Stimulated activated memory B cell treated with anti-CD40 and anti-IgM and Interleukin-4, amounts not matched to agents 10 μg/mL and 1 μg/mL and 100 μg/mL, for 72 hours (primary cell): ENCODE measurements at regions not wholly inside any gene's neighbourhood (a gene's known extent, or its start where the extent isn't known, plus 50 kb on each side); places are given as distances from the start of the nearest gene placed in this dataset.
"Not testable (repeated sequence)": the region's sequence is repeated elsewhere in the genome, so short reads cannot be mapped to it uniquely, and the experiment has no call there.

Experiments used
- ATAC-seq: fragments of 150-1000 bp; cut with Tn5 transposase; 2 replicates; pipeline ENCODE4 v1.10.0; 2021
- H3K27ac Mint-ChIP-seq: one replicate; pipeline ENCODE4 v1.8.0; 2022; ENCODE audit warnings: mild to moderate bottlenecking, mixed read lengths
- H3K27me3 Mint-ChIP-seq: one replicate; pipeline ENCODE4 v1.8.0; 2022; ENCODE audit warnings: mixed read lengths
- H3K36me3 Mint-ChIP-seq: one replicate; pipeline ENCODE4 v1.8.0; 2022; ENCODE audit warnings: mixed read lengths
- H3K4me1 Mint-ChIP-seq: one replicate; pipeline ENCODE4 v1.8.0; 2022; ENCODE audit warnings: mixed read lengths
- H3K4me3 Mint-ChIP-seq: one replicate; pipeline ENCODE4 v1.8.0; 2022; ENCODE audit warnings: mild to moderate bottlenecking, moderate library complexity, mixed read lengths
- H3K9me3 Mint-ChIP-seq: one replicate; pipeline ENCODE4 v1.8.0; 2022; ENCODE audit warnings: mixed read lengths

- not testable (repeated sequence) for H3K4me1 Mint-ChIP-seq, H3K4me3 Mint-ChIP-seq
Observed at GRCh38 chr7:97234494-97234893, 117.0 kb downstream of the SDHAF3 start.

DNA sequence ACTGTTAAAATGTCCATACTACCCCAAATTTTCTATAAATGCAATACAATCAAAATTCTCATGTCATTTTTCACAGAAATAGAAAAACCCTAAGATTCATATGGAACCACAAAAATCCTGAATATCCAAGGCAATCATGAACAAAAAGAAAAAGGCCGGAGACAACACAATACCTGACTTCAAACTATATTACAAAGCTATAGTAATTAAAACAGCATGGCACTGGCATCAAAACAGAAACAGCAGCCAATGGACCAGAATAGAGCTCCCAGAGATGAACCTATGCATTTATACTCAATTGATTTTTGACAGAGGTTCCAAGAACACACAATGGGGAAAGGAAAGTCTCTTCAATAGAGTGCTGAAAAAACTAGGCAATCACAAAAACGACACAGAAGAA, 128.8 kb downstream of the SDHAF3 start:
- H3K4me3 Mint-ChIP-seq = no peak overlapping the region

More at GRCh38 chr7:97234494-97234893, 117.0 kb downstream of the SDHAF3 start:
- peaks cover 42% of the 10 kb centered on the region for H3K27me3 Mint-ChIP-seq
- not testable (repeated sequence) for H3K36me3 Mint-ChIP-seq, ATAC-seq, H3K27ac Mint-ChIP-seq
- H3K9me3 Mint-ChIP-seq = peaks cover 27% of the 10 kb centered on the region

DNA sequence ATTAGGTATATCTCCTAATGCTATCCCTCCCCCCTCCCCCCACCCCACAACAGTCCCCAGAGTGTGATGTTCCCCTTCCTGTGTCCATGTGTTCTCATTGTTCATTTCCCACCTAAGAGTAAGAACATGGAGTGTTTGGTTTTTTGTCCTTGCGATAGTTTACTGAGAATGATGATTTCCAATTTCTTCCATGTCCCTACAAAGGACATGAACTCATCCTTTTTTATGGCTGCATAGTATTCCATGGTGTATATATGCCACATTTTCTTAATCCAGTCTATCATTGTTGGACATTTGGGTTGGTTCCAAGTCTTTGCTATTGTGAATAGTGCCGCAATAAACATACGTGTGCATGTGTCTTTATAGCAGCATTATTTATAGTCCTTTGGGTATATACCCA, 140.7 kb downstream of the SDHAF3 start:
- not testable (repeated sequence) for H3K4me3 Mint-ChIP-seq, ATAC-seq

More for the DNA sequence above, 128.8 kb downstream of the SDHAF3 start:
- H3K9me3 Mint-ChIP-seq = peaks cover 10% of the 10 kb centered on the region
- no peaks in the 10 kb centered on the region for H3K4me1 Mint-ChIP-seq
- H3K27me3 Mint-ChIP-seq = no peaks in the 10 kb centered on the region
- ATAC-seq = no peak
- no peak overlapping the region for H3K27ac Mint-ChIP-seq
- no peaks in the 10 kb centered on the region for H3K36me3 Mint-ChIP-seq

DNA sequence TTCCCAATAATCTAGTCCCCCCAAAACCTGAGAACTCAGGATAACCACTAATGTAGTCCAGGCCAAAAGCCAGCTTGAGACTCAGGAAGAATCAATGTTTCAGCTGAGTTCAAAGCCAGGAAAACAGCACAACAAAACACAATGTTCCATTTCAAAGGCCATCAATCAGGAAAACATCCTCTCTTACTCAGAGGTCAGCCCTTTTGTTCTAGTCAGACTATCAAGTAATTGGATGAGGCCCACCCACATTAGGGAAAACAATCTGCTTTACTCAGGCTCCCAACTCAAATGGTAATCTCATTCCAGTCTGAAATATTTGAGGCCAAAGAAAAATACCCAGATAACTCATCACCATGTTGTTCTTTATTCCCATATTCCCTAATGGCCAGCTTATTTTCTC, 152.2 kb downstream of the SDHAF3 start:
- Mint-ChIP-seq H3K9me3 (peaks cover 3% of the 10 kb centered on the region), H3K4me3 (no peak overlapping the region), H3K27me3 (no peaks in the 10 kb centered on the region), H3K4me1 (peaks cover 7% of the 10 kb centered on the region), H3K27ac (no peak overlapping the region), H3K36me3 (no peaks in the 10 kb centered on the region)
- no peak for ATAC-seq

More for the DNA sequence above, 140.7 kb downstream of the SDHAF3 start:
- not testable (repeated sequence) for H3K27me3 Mint-ChIP-seq, H3K27ac Mint-ChIP-seq, H3K9me3 Mint-ChIP-seq, H3K36me3 Mint-ChIP-seq, H3K4me1 Mint-ChIP-seq

- H3K27me3 Mint-ChIP-seq = peaks cover 1% of the 10 kb centered on the region
- ATAC-seq = no peak
- H3K9me3 Mint-ChIP-seq = peaks cover 3% of the 10 kb centered on the region
- no peak overlapping the region for H3K4me3 Mint-ChIP-seq
- peaks cover 7% of the 10 kb centered on the region for H3K4me1 Mint-ChIP-seq
- H3K27ac Mint-ChIP-seq = no peak overlapping the region
- no peaks in the 10 kb centered on the region for H3K36me3 Mint-ChIP-seq
Observed at GRCh38 chr7:97270280-97270679, 152.8 kb downstream of the SDHAF3 start.

DNA sequence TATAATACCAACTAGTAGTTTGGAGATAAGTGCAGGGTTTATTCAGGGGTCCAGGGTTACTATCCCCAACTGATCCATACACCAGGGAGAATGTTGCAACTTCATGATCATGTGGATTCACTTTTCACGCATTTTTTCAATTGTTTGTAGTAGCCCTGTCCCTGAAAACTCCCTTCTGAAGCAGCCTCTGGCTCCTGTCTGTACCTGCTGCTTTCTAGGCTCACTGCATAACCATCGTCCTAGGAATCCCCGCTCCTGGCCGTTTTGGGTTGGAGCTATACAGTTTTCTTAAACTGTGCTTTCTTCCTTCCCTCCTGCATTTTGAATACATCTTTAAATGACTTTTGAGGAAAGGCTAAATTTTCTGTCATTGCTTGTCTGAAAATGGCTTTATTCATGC, 154.1 kb downstream of the SDHAF3 start:
- Mint-ChIP-seq H3K9me3 (peaks cover 3% of the 10 kb centered on the region), H3K4me3 (no peak overlapping the region), H3K4me1 (peaks cover 7% of the 10 kb centered on the region), H3K27me3 (peaks cover 10% of the 10 kb centered on the region), H3K27ac (no peak overlapping the region), H3K36me3 (no peaks in the 10 kb centered on the region)
- ATAC-seq = no peak

- Mint-ChIP-seq H3K4me3 (no peak overlapping the region), H3K9me3 (peaks cover 3% of the 10 kb centered on the region), H3K27ac (no peak overlapping the region), H3K27me3 (peaks cover 10% of the 10 kb centered on the region), H3K4me1 (peaks cover 7% of the 10 kb centered on the region), H3K36me3 (no peaks in the 10 kb centered on the region)
- no peak for ATAC-seq
Observed at GRCh38 chr7:97272237-97272975, 154.9 kb downstream of the SDHAF3 start.

GRCh38 chr7:97275475-97275874, 158.0 kb downstream of the SDHAF3 start:
- no peak overlapping the region for H3K4me3 Mint-ChIP-seq
- H3K27me3 Mint-ChIP-seq = peaks cover 10% of the 10 kb centered on the region
- H3K4me1 Mint-ChIP-seq = peaks cover 7% of the 10 kb centered on the region
- peaks cover 3% of the 10 kb centered on the region for H3K9me3 Mint-ChIP-seq
- no peaks in the 10 kb centered on the region for H3K36me3 Mint-ChIP-seq
- ATAC-seq = no peak
- no peak overlapping the region for H3K27ac Mint-ChIP-seq

- ATAC-seq = no peak
- no peaks in the 10 kb centered on the region for H3K9me3 Mint-ChIP-seq
- H3K27ac Mint-ChIP-seq = no peak overlapping the region
- no peak overlapping the region for H3K4me3 Mint-ChIP-seq
- peaks cover 2% of the 10 kb centered on the region for H3K27me3 Mint-ChIP-seq
- H3K4me1 Mint-ChIP-seq = no peaks in the 10 kb centered on the region
- H3K36me3 Mint-ChIP-seq = no peaks in the 10 kb centered on the region
Observed at GRCh38 chr7:97280950-97281349, 163.5 kb downstream of the SDHAF3 start.

DNA sequence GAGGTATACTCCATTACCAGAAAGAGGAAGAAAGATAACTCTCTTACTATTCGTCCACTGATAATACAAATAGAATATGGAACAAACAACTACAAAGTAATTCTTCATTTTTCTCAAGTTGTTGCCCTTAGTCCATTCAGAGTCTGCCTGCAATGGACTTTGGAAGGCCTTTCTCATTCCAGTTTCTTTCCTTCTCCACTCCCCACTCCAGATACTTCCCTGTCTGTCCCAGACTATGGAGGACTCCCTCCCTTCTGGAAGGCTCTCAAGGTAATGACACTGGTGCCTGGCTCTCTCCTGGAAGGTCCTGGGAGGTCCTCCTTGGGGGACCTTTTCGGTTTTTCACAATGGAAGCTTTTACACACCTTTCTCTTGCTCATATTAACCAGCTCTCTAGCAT, 167.8 kb downstream of the SDHAF3 start:
- Mint-ChIP-seq H3K4me1 (no peaks in the 10 kb centered on the region), H3K9me3 (peaks cover 2% of the 10 kb centered on the region), H3K36me3 (no peaks in the 10 kb centered on the region), H3K27me3 (no peaks in the 10 kb centered on the region), H3K27ac (no peak overlapping the region), H3K4me3 (no peak overlapping the region)
- no peak for ATAC-seq

DNA sequence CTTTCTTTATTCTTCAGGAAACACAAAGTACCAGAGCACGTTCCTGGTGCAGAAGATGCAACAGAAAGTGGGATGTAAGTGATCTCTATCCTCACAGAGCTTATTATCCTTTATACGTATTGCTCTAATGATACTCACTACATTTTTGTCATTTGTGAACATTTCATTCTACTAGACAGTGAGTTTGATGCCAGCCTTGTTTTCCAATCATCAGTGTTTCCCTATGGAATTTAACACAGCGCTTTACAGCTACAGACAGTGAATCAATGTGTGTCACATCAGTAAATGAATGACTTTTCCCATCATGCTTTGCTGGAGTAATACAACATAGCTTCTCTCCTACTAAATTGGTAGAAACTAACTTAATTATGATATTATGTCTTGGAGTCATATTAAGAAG, 175.5 kb downstream of the SDHAF3 start:
- no peak overlapping the region for H3K4me3 Mint-ChIP-seq
- H3K9me3 Mint-ChIP-seq = peaks cover 2% of the 10 kb centered on the region
- H3K4me1 Mint-ChIP-seq = no peaks in the 10 kb centered on the region
- ATAC-seq = no peak
- H3K27ac Mint-ChIP-seq = no peak overlapping the region
- H3K36me3 Mint-ChIP-seq = no peaks in the 10 kb centered on the region
- no peaks in the 10 kb centered on the region for H3K27me3 Mint-ChIP-seq

DNA sequence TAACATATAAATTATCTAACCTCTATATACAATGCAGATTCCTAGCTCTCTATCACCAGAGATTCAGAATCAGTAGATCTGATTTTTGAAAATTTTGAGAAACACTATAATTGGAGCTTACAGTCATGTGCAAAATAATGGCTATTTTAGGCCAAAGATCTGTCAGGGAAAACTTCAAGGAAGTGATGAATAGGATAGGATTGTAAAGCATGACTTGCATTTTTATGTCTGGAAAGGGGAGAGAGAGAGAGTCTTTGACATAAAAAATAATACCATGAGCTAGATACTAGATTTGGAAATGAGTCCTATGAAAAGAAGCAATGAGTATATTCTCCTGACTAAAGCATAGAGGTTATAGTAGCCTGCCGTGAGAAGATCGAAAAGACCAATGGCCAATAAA, 181.1 kb downstream of the SDHAF3 start:
- no peak overlapping the region for H3K27ac Mint-ChIP-seq
- ATAC-seq = no peak
- no peaks in the 10 kb centered on the region for H3K36me3 Mint-ChIP-seq
- no peaks in the 10 kb centered on the region for H3K27me3 Mint-ChIP-seq
- no peaks in the 10 kb centered on the region for H3K9me3 Mint-ChIP-seq
- no peak overlapping the region for H3K4me3 Mint-ChIP-seq
- H3K4me1 Mint-ChIP-seq = no peaks in the 10 kb centered on the region

- Mint-ChIP-seq H3K9me3 (peaks cover 4% of the 10 kb centered on the region), H3K27ac (no peak overlapping the region), H3K27me3 (no peaks in the 10 kb centered on the region), H3K4me1 (no peaks in the 10 kb centered on the region), H3K4me3 (no peak overlapping the region), H3K36me3 (no peaks in the 10 kb centered on the region)
- no peak for ATAC-seq
Observed at GRCh38 chr7:97305589-97305988, 188.1 kb downstream of the SDHAF3 start.

DNA sequence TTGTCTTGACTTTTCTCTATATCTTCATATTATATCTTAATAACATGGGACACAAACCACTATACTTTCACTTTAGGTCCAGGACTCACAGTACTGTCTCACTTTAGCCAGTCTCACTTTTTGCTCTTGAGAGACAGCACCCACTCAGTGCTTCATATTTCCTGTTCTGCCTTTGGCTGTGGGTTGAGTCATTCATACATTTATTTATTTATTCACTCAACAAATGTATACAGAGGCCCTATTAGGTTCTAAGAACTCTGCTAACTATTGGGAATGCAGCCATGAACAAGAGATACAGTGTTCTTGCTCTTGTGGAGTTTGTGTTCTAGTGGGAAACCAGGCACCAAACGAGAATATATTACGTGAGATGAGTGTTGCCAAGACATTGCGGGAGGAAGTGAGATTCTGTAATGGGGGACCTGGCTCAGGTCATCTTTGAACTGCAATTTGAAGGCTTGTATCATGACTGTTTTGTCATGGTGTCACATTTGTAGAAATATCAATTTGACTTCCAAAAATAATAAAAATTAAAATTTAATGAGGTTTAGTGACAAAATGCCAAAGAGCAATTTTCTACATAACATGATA, 190.1 kb downstream of the SDHAF3 start:
- Mint-ChIP-seq H3K9me3 (peaks cover 8% of the 10 kb centered on the region), H3K27me3 (no peaks in the 10 kb centered on the region), H3K27ac (no peak overlapping the region), H3K4me3 (no peak overlapping the region), H3K4me1 (no peaks in the 10 kb centered on the region), H3K36me3 (no peaks in the 10 kb centered on the region)
- ATAC-seq = no peak

GRCh38 chr7:97313900-97314299, 196.4 kb downstream of the SDHAF3 start:
- H3K36me3 Mint-ChIP-seq = no peaks in the 10 kb centered on the region
- peaks cover 5% of the 10 kb centered on the region for H3K9me3 Mint-ChIP-seq
- no peak overlapping the region for H3K4me3 Mint-ChIP-seq
- no peak for ATAC-seq
- no peak overlapping the region for H3K27ac Mint-ChIP-seq
- H3K4me1 Mint-ChIP-seq = no peaks in the 10 kb centered on the region
- no peaks in the 10 kb centered on the region for H3K27me3 Mint-ChIP-seq

GRCh38 chr7:97317575-97317974, 200.1 kb downstream of the SDHAF3 start:
- H3K36me3 Mint-ChIP-seq = no peaks in the 10 kb centered on the region
- ATAC-seq = no peak

More at GRCh38 chr7:97317575-97317974, 200.1 kb downstream of the SDHAF3 start:
- no peak overlapping the region for H3K27ac Mint-ChIP-seq
- H3K4me1 Mint-ChIP-seq = no peaks in the 10 kb centered on the region
- H3K9me3 Mint-ChIP-seq = peaks cover 2% of the 10 kb centered on the region
- H3K27me3 Mint-ChIP-seq = no peaks in the 10 kb centered on the region
- H3K4me3 Mint-ChIP-seq = no peak overlapping the region
